ENCODE measurements at regions not wholly inside any gene's neighbourhood (a gene's known extent, or its start where the extent isn't known, plus 50 kb on each side); places are given as distances from the start of the nearest gene placed in this dataset.

DNA sequence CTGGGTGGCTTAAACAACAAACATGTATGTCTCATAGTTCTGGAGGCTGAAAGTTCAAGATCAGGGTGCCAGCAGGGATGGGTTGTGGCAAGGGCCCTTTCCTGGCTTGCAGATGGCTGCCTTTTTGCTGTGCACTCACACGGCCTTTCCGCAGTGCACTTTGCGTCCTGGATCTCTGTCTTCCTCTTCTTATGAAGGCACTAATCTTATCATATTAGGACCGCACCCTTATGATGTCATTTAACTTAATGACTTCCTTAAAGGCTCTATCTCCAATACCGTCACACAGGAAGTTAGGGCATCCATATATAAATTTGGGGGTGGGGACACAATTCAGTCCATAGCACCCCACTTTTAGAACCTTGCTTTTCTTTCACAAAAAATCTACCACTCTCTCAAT is 255.2 kb downstream of the SNX13 start:
- H3K4me1 ChIP-seq: peaks cover 13% of the 10 kb centered on the region
- H3K9me3 ChIP-seq: no peaks in the 10 kb centered on the region
- no peak overlapping the region for H3K4me3 ChIP-seq
- H3K27me3 ChIP-seq: no peaks in the 10 kb centered on the region
- intact Hi-C loops (cut with DNase I): loop anchor here (10.0 kb wide), 1 partner anchor 660 kb away; no protein-coding TSS in a partner anchor
- no peak for TF ChIP-seq CTCF (IDR thresholded peaks at IDR 0.05)
- no peak for DNase-seq (ENCODE audit: extremely low spot score in 2 of 2)
- no peaks in the 10 kb centered on the region for H3K36me3 ChIP-seq
- no peak overlapping the region for H3K27ac ChIP-seq

DNA sequence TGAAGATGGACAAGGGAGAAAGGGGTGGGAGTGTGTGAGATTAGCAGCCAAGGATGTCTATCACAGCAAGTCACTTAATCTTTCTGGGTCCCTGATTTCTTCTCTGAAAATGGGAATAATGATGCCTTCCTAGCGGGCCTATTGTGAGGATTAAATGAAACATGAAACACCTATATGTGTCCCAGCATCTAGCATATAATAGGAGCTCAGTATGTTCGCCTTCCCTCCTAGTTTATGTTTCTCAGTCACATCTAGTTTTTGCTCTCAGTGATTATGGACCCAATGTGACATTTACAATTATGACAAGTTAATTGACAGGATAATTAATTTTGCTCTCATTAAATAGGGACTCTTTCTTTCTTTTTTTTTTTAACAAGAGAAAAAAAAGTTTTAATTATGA is 252.9 kb downstream of the SNX13 start:
- intact Hi-C loops (cut with DNase I): loop anchor here (10.0 kb wide), 1 partner anchor 657 kb away; no protein-coding TSS in a partner anchor
- no peaks in the 10 kb centered on the region for H3K9me3 ChIP-seq

GRCh38 chr7:17689361-17689902 is 250.9 kb downstream of the SNX13 start:
- Histone ChIP-seq H3K4me1 (no peaks in the 10 kb centered on the region), H3K4me3 (no peak overlapping the region), H3K27me3 (no peaks in the 10 kb centered on the region), H3K9me3 (no peaks in the 10 kb centered on the region), H3K27ac (no peak overlapping the region), H3K36me3 (no peaks in the 10 kb centered on the region)
- TF ChIP-seq POLR2AphosphoS5 (IDR thresholded peaks at IDR 0.05; ENCODE audit: insufficient read depth in 1 of 2, low read depth in 1 of 2) (no peak), POLR2A (IDR thresholded peaks at IDR 0.05) (no peak), CTCF (IDR thresholded peaks at IDR 0.05) (no peak)
- DNase-seq (ENCODE audit: extremely low spot score in 2 of 2): no peak
- intact Hi-C loops (cut with DNase I): loop anchor here (10.0 kb wide), 1 partner anchor 655 kb away; no protein-coding TSS in a partner anchor

More for the DNA sequence above, 252.9 kb downstream of the SNX13 start:
- Histone ChIP-seq H3K36me3 (no peaks in the 10 kb centered on the region), H3K27ac (no peak overlapping the region), H3K4me3 (no peak overlapping the region), H3K4me1 (no peaks in the 10 kb centered on the region), H3K27me3 (no peaks in the 10 kb centered on the region)
- DNase-seq (ENCODE audit: extremely low spot score in 2 of 2): no peak
- TF ChIP-seq POLR2A (IDR thresholded peaks at IDR 0.05) (no peak), CTCF (IDR thresholded peaks at IDR 0.05) (no peak), POLR2AphosphoS5 (IDR thresholded peaks at IDR 0.05; ENCODE audit: insufficient read depth in 1 of 2, low read depth in 1 of 2) (no peak)

- H3K4me1 ChIP-seq: no peaks in the 10 kb centered on the region
- H3K9me3 ChIP-seq: no peaks in the 10 kb centered on the region
- TF ChIP-seq CTCF (IDR thresholded peaks at IDR 0.05) (no peak), POLR2A (IDR thresholded peaks at IDR 0.05) (no peak), POLR2AphosphoS5 (IDR thresholded peaks at IDR 0.05; ENCODE audit: insufficient read depth in 1 of 2, low read depth in 1 of 2) (no peak)
- no peak overlapping the region for H3K4me3 ChIP-seq
- intact Hi-C loops (cut with DNase I): no loop called here
- H3K27me3 ChIP-seq: no peaks in the 10 kb centered on the region
- no peak for DNase-seq (ENCODE audit: extremely low spot score in 2 of 2)
- H3K36me3 ChIP-seq: no peaks in the 10 kb centered on the region
- no peak overlapping the region for H3K27ac ChIP-seq
Measured at GRCh38 chr7:17690030-17690429, 250.3 kb downstream of the SNX13 start.

- DNase-seq (ENCODE audit: extremely low spot score in 2 of 2): no peak
- Histone ChIP-seq H3K27me3 (no peaks in the 10 kb centered on the region), H3K4me3 (no peak overlapping the region), H3K27ac (no peak overlapping the region), H3K9me3 (peaks cover 15% of the 10 kb centered on the region), H3K4me1 (no peaks in the 10 kb centered on the region), H3K36me3 (no peaks in the 10 kb centered on the region)
- TF ChIP-seq POLR2AphosphoS5 (IDR thresholded peaks at IDR 0.05; ENCODE audit: insufficient read depth in 1 of 2, low read depth in 1 of 2) (peak in 1 of 2 donors; percentile 70), POLR2A (IDR thresholded peaks at IDR 0.05) (no peak), CTCF (IDR thresholded peaks at IDR 0.05) (no peak)
- intact Hi-C loops (cut with DNase I): no loop called here
Measured at GRCh38 chr7:17696422-17696821, 243.9 kb downstream of the SNX13 start.

Data from vagina (tissue), 2 donors.